GM19372 (cell line): ENCODE measurements at regions not wholly inside any gene's neighbourhood (a gene's known extent, or its start where the extent isn't known, plus 50 kb on each side); places are given as distances from the start of the nearest gene placed in this dataset.

Experiments
- ATAC-seq: cut with Tn5 transposase; IDR thresholded peaks from one replicate; pipeline ENCODE4 v1.9.1; 2021; ENCODE audit warnings: mild to moderate bottlenecking, low read depth, moderate library complexity; ENCODE audit not compliant: unreplicated experiment

- ATAC-seq = no peak
These were observed 328.8 kb downstream of the ARL6IP6 start for GRCh38 chr2:153047220-153047619.

- no peak for ATAC-seq
These were observed 325.0 kb downstream of the ARL6IP6 start for GRCh38 chr2:153043385-153043784.

GRCh38 chr2:153028626-153029025 is 310.2 kb downstream of the ARL6IP6 start:
- ATAC-seq = no peak

GRCh38 chr2:153027533-153027932 is 309.1 kb downstream of the ARL6IP6 start:
- ATAC-seq = no peak

- ATAC-seq = no peak
These were observed 301.8 kb downstream of the ARL6IP6 start for GRCh38 chr2:153020201-153020600.

GRCh38 chr2:153005071-153005730 is 286.8 kb downstream of the ARL6IP6 start:
- ATAC-seq = no peak

GRCh38 chr2:153004627-153005026 is 286.2 kb downstream of the ARL6IP6 start:
- no peak for ATAC-seq

GRCh38 chr2:152974146-152974545 is 255.7 kb downstream of the ARL6IP6 start:
- no peak for ATAC-seq

- no peak for ATAC-seq
These were observed 253.3 kb downstream of the ARL6IP6 start for GRCh38 chr2:152971685-152972084.

GRCh38 chr2:152962446-152962845 is 244.0 kb downstream of the ARL6IP6 start:
- no peak for ATAC-seq

GRCh38 chr2:152961351-152961750 is 242.9 kb downstream of the ARL6IP6 start:
- ATAC-seq = no peak

GRCh38 chr2:152950126-152950525 is 231.7 kb downstream of the ARL6IP6 start:
- no peak for ATAC-seq

- ATAC-seq = no peak
These were observed 225.7 kb downstream of the ARL6IP6 start for GRCh38 chr2:152944099-152944498.

GRCh38 chr2:152942940-152943440 is 224.6 kb downstream of the ARL6IP6 start:
- ATAC-seq = no peak

GRCh38 chr2:152930501-152930900 is 212.1 kb downstream of the ARL6IP6 start:
- no peak for ATAC-seq

GRCh38 chr2:152929628-152930027 is 211.2 kb downstream of the ARL6IP6 start:
- ATAC-seq = no peak

GRCh38 chr2:152925547-152926448 is 207.4 kb downstream of the ARL6IP6 start:
- ATAC-seq = peak; percentile 74

GRCh38 chr2:152924722-152925121 is 206.3 kb downstream of the ARL6IP6 start:
- ATAC-seq = no peak

- ATAC-seq = no peak
These were observed 205.8 kb downstream of the ARL6IP6 start for GRCh38 chr2:152924219-152924618.

- ATAC-seq = no peak
These were observed 202.4 kb downstream of the ARL6IP6 start for GRCh38 chr2:152920846-152921245.

GRCh38 chr2:152910970-152911369 is 192.6 kb downstream of the ARL6IP6 start:
- no peak for ATAC-seq

- ATAC-seq = no peak
These were observed 188.6 kb downstream of the ARL6IP6 start for GRCh38 chr2:152907046-152907445.
